Thoracic aorta (tissue), 2 donors: ENCODE measurements at regions not wholly inside any gene's neighbourhood (a gene's known extent, or its start where the extent isn't known, plus 50 kb on each side); places are given as distances from the start of the nearest gene placed in this dataset.

Experiments used
- ATAC-seq: fragments of 150-250 bp; one replicate; pipeline ENCODE4 v1.8.0; 2017; ENCODE audit warnings: low read depth; ENCODE audit not compliant: insufficient number of reproducible peaks, low FRiP score
- DNase-seq: peaks from one replicate; pipeline ENCODE4 v3.0.0-alpha.2; 2020; ENCODE audit warnings: low spot score
- H3K27ac ChIP-seq, 2 donors: fragments of 200-600 bp; sonication (generic); 1 replicate in 1 of 2; 2 replicates in 1 of 2; pipeline ENCODE4 v1.5.1; 2016; ENCODE audit warnings: mild to moderate bottlenecking in 2 of 2, moderate library complexity in 2 of 2
- H3K27me3 ChIP-seq: fragments of 200-600 bp; sonication (generic); replicated peaks from 2 replicates; pipeline ENCODE4 v1.6.0; 2016; ENCODE audit warnings: mild to moderate bottlenecking; ENCODE audit not compliant: insufficient read depth
- H3K36me3 ChIP-seq: fragments of 200-600 bp; sonication (generic); one replicate; pipeline ENCODE4 v1.5.1; 2016
- H3K4me1 ChIP-seq, 2 donors: fragments of 200-600 bp; sonication (generic); 1 replicate in 1 of 2; 2 replicates in 1 of 2; pipeline versions ENCODE4 v1.5.1 to v1.6.0; 2016; ENCODE audit warnings: low read depth in 2 of 2, mild to moderate bottlenecking in 1 of 2; ENCODE audit not compliant: control insufficient read depth in 1 of 2
- H3K4me3 ChIP-seq: fragments of 200-600 bp; sonication (generic); 2 replicates; pipeline ENCODE4 v1.5.1; 2016; ENCODE audit warnings: mild to moderate bottlenecking
- H3K9me3 ChIP-seq: fragments of 200-600 bp; sonication (generic); 2 replicates; pipeline ENCODE4 v1.5.1; 2016
- TF ChIP-seq, protein P1 (sequence below): fragments of 200-600 bp; sonication (generic); IDR thresholded peaks from one replicate; pipeline ENCODE4 v1.5.1; 2019; ENCODE audit warnings: antibody characterized with exemption

DNA sequence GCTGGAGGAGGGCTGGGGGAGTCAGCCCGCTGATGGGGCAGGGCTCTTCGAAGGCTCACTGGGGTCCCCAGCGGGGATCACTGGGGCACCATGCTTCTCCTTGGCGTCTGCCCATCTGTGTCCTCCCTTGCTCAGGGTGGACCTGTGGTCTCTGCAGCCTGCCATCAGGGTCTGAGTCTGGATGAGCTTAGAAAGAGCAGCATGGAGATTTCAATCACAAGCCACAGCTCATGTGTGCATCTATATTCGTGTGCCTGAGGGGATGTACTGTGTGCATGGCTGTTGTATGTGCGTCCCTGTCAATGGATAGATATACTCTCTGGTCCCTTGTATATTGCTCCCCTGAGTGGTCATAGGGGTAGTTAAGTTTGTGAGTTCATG lies 126.6 kb upstream of the SDK2 start:
- no peaks in the 10 kb centered on the region for H3K9me3 ChIP-seq
- TF ChIP-seq, protein P1, sequence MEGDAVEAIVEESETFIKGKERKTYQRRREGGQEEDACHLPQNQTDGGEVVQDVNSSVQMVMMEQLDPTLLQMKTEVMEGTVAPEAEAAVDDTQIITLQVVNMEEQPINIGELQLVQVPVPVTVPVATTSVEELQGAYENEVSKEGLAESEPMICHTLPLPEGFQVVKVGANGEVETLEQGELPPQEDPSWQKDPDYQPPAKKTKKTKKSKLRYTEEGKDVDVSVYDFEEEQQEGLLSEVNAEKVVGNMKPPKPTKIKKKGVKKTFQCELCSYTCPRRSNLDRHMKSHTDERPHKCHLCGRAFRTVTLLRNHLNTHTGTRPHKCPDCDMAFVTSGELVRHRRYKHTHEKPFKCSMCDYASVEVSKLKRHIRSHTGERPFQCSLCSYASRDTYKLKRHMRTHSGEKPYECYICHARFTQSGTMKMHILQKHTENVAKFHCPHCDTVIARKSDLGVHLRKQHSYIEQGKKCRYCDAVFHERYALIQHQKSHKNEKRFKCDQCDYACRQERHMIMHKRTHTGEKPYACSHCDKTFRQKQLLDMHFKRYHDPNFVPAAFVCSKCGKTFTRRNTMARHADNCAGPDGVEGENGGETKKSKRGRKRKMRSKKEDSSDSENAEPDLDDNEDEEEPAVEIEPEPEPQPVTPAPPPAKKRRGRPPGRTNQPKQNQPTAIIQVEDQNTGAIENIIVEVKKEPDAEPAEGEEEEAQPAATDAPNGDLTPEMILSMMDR = no peak
- no peaks in the 10 kb centered on the region for H3K27me3 ChIP-seq
- no peaks in the 10 kb centered on the region for H3K36me3 ChIP-seq
- no peak for DNase-seq
- peak overlapping the region; percentile 6 for H3K4me3 ChIP-seq
- peak overlapping the region; percentile 8 to 13 for H3K27ac ChIP-seq
- peaks cover 10 to 40% of the 10 kb centered on the region in 2 donors for H3K4me1 ChIP-seq
- ATAC-seq = no peak

DNA sequence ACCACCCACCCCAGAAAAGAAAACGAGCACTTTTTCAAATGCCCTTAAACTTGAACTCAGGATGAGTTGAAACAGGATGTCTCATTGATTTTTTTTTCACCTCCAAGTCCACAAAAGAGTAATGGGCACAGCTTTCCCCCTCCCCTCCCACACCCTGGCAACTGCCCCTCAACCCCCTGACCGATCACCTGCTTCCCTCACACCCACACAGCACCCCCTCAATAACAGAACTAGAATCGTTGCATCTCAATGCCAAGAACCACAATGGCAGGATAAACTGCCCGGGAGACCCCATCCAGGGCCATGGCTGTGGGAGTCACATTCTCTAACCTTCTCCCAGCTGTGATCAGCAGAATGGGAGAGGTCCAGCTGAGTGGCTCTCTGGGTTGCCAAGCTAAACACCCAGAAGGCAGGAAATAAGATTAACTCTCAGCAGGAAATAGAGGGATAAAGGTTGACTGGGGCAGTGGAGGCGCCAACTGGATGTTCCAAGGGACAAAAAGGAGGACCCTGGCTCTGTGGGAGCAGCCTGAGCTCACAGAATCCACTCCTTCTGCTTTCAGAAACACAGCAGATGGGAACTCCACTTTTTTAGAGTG lies 128.0 kb upstream of the SDK2 start:
- no peak for DNase-seq
- TF ChIP-seq, protein P1 = no peak
- no peak for ATAC-seq
- Histone ChIP-seq H3K27ac (no peak overlapping the region), H3K9me3 (no peaks in the 10 kb centered on the region), H3K27me3 (no peaks in the 10 kb centered on the region), H3K4me3 (no peak overlapping the region), H3K4me1 (peaks cover 10 to 48% of the 10 kb centered on the region in 2 donors), H3K36me3 (no peaks in the 10 kb centered on the region)

DNA sequence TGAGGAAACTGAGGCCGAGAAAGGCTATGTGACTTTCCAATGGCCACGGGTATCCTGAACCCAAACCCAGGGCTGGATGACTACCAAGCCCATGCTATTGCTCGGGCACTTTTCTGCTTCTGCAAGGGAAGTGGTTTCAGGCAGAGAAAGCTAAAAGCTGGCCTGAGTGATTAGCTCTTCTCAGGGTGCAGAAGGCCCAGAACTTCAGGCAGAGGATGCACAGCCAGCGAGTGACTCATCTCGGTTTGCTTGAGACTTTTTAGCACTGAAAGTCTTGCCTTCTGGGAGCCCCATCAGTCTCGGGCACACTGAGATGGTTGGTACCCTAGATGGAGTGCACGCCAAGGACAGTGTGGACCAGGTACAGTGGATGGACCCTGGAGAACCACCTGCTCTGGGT lies 129.5 kb upstream of the SDK2 start:
- Histone ChIP-seq H3K27ac (no peak overlapping the region), H3K4me3 (no peak overlapping the region), H3K36me3 (no peaks in the 10 kb centered on the region), H3K4me1 (peaks cover 10 to 48% of the 10 kb centered on the region in 2 donors), H3K27me3 (no peaks in the 10 kb centered on the region), H3K9me3 (no peaks in the 10 kb centered on the region)
- ATAC-seq = no peak
- no peak for DNase-seq
- TF ChIP-seq, protein P1 = no peak

DNA sequence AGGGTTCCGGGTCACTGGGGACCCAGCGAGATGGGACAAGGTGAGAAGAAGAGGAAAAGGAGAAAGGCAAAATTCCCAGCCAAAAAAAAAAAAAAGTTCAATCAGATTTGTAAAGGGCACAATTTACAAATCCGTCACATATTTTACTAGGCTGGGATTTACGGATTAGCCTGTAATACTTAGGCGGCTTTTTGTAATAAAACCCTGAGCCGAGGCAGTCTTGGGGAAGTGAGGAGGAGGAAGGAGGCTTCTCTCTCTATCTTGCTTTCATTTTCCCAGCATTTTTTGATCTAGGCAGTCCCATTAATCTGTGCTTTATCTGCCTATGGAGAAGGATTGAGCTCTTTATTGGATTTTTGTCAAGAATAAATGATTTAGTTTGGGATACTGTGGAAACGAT lies 130.6 kb upstream of the SDK2 start:
- TF ChIP-seq, protein P1 = no peak
- peaks cover 10 to 45% of the 10 kb centered on the region in 2 donors for H3K4me1 ChIP-seq
- H3K9me3 ChIP-seq = no peaks in the 10 kb centered on the region
- DNase-seq (no peak), ATAC-seq (no peak)
- no peak overlapping the region for H3K27ac ChIP-seq
- no peak overlapping the region for H3K4me3 ChIP-seq
- H3K36me3 ChIP-seq = no peaks in the 10 kb centered on the region
- no peaks in the 10 kb centered on the region for H3K27me3 ChIP-seq

DNA sequence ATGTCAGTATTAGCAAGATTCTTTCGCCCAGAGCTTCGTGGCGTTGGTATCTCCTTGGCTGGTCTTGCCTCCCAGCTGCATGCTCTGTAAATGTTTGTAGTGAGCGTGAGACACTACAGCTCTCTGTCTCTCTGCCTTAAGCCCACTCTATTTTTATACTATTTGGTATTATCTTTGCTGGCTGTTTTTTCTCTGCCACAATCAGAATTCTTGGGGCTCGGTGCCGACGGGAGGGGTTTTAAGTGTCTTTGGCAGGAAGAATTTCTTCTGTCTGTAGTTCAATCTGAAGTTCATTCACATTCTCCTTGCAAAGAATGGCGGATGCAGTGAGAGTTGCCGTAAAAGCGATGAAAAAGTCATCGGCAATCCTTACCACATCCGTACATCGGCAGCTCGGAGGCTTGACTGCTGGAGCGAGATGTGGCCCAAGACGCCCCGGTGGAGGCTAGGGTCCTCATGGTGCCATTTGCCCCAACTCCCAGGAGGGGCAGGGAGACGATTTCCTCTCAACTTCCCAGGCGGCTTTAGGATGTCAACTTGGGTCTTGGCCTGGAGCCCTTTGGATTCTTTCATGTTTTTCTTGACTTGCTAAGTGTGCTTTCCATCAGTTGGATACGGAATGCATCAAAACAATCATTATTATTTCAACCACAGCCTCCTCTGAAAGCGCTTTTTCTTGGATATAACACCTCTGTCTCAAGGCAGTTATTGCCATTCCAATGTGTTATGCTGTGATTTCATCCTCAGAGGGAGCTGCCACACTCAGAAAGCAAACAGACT lies 132.3 kb upstream of the SDK2 start:
- ATAC-seq (no peak), DNase-seq (no peak)
- H3K36me3 ChIP-seq = no peaks in the 10 kb centered on the region
- H3K27ac ChIP-seq = no peak overlapping the region
- TF ChIP-seq, protein P1 = no peak
- H3K27me3 ChIP-seq = no peaks in the 10 kb centered on the region
- H3K4me1 ChIP-seq = peaks cover 4 to 28% of the 10 kb centered on the region in 2 donors
- no peaks in the 10 kb centered on the region for H3K9me3 ChIP-seq
- no peak overlapping the region for H3K4me3 ChIP-seq
